GM19397 (cell line): ENCODE measurements at regions not wholly inside any gene's neighbourhood (a gene's known extent, or its start where the extent isn't known, plus 50 kb on each side); places are given as distances from the start of the nearest gene placed in this dataset.

Experiments used
- ATAC-seq: cut with Tn5 transposase; IDR thresholded peaks from one replicate; pipeline ENCODE4 v1.9.1; 2021; ENCODE audit warnings: mild to moderate bottlenecking, moderate library complexity; ENCODE audit not compliant: unreplicated experiment

GRCh38 chr15:60204131-60204885, 193.5 kb downstream of the ANXA2 start:
- ATAC-seq: no peak

- ATAC-seq: no peak
Observed at GRCh38 chr15:60208709-60209108, 189.1 kb downstream of the ANXA2 start.

- ATAC-seq: no peak
Observed at GRCh38 chr15:60212536-60212935, 185.2 kb downstream of the ANXA2 start.

GRCh38 chr15:60213377-60214000, 184.3 kb downstream of the ANXA2 start:
- ATAC-seq: no peak

- ATAC-seq: no peak
Observed at GRCh38 chr15:60214201-60214600, 183.6 kb downstream of the ANXA2 start.

GRCh38 chr15:60215225-60215963, 182.4 kb downstream of the ANXA2 start:
- no peak for ATAC-seq

GRCh38 chr15:60217161-60217560, 180.6 kb downstream of the ANXA2 start:
- ATAC-seq: no peak

GRCh38 chr15:60218256-60218655, 179.5 kb downstream of the ANXA2 start:
- no peak for ATAC-seq

- no peak for ATAC-seq
Observed at GRCh38 chr15:60219866-60220265, 177.9 kb downstream of the ANXA2 start.

GRCh38 chr15:60221356-60221755, 176.4 kb downstream of the ANXA2 start:
- no peak for ATAC-seq

- no peak for ATAC-seq
Observed at GRCh38 chr15:60222404-60222803, 175.4 kb downstream of the ANXA2 start.

GRCh38 chr15:60223176-60223575, 174.6 kb downstream of the ANXA2 start:
- no peak for ATAC-seq

- ATAC-seq: no peak
Observed at GRCh38 chr15:60226924-60227323, 170.9 kb downstream of the ANXA2 start.

- ATAC-seq: no peak
Observed at GRCh38 chr15:60228101-60228500, 169.7 kb downstream of the ANXA2 start.

GRCh38 chr15:60228619-60229018, 169.2 kb downstream of the ANXA2 start:
- ATAC-seq: no peak

GRCh38 chr15:60235951-60236710, 161.7 kb downstream of the ANXA2 start:
- ATAC-seq: no peak

GRCh38 chr15:60237446-60237845, 160.3 kb downstream of the ANXA2 start:
- ATAC-seq: no peak

GRCh38 chr15:60243769-60244168, 154.0 kb downstream of the ANXA2 start:
- no peak for ATAC-seq

- ATAC-seq: no peak
Observed at GRCh38 chr15:60244813-60245212, 153.0 kb downstream of the ANXA2 start.

- no peak for ATAC-seq
Observed at GRCh38 chr15:60250316-60250715, 147.5 kb downstream of the ANXA2 start.
